ENCODE measurements at regions not wholly inside any gene's neighbourhood (a gene's known extent, or its start where the extent isn't known, plus 50 kb on each side); places are given as distances from the start of the nearest gene placed in this dataset.

- no peaks in the 10 kb centered on the region for H3K27me3 ChIP-seq
- no peaks in the 10 kb centered on the region for H3K9me3 ChIP-seq
- intact Hi-C loops (cut with DNase I): no loop called here
These were observed 340.9 kb downstream of the ALG10 start for GRCh38 chr12:34363050-34363673.

GRCh38 chr12:34368079-34368478 is 345.8 kb downstream of the ALG10 start:
- H3K9me3 ChIP-seq: peaks cover 0 to 3% of the 10 kb centered on the region in 2 donors
- WGBS, 3 donors: 55 to 59% (median 59%) methylated on average over 15 of the region's 15 CpGs
- no peaks in the 10 kb centered on the region for H3K4me1 ChIP-seq (ENCODE audit: insufficient read depth)
- intact Hi-C loops (cut with DNase I): no loop called here
- no peak for DNase-seq
- no peaks in the 10 kb centered on the region for H3K36me3 ChIP-seq
- no peak overlapping the region for H3K4me3 ChIP-seq
- H3K27me3 ChIP-seq: no peaks in the 10 kb centered on the region
- H3K27ac ChIP-seq: no peak overlapping the region
- TF ChIP-seq EP300 (IDR thresholded peaks at IDR 0.05) (no peak), POLR2A (IDR thresholded peaks at IDR 0.05) (no peak), CTCF (IDR thresholded peaks at IDR 0.05) (no peak)

More at GRCh38 chr12:34363050-34363673, 340.9 kb downstream of the ALG10 start:
- no peak for TF ChIP-seq POLR2A (IDR thresholded peaks at IDR 0.05)
- TF ChIP-seq CTCF (IDR thresholded peaks at IDR 0.05): no peak
- TF ChIP-seq EP300 (IDR thresholded peaks at IDR 0.05): no peak
- no peak for DNase-seq
- H3K27ac ChIP-seq: no peak overlapping the region
- H3K4me1 ChIP-seq (ENCODE audit: insufficient read depth): no peaks in the 10 kb centered on the region
- H3K4me3 ChIP-seq: no peak overlapping the region
- WGBS, 3 donors: 55 to 62% (median 58%) methylated on average over 37 to 39 of the region's 39 CpGs
- no peaks in the 10 kb centered on the region for H3K36me3 ChIP-seq

GRCh38 chr12:34371050-34371449 is 348.8 kb downstream of the ALG10 start:
- TF ChIP-seq EP300 (IDR thresholded peaks at IDR 0.05) (no peak), POLR2A (IDR thresholded peaks at IDR 0.05) (no peak), CTCF (IDR thresholded peaks at IDR 0.05) (no peak)
- intact Hi-C loops (cut with DNase I): no loop called here
- Histone ChIP-seq H3K27me3 (no peaks in the 10 kb centered on the region), H3K36me3 (no peaks in the 10 kb centered on the region), H3K4me1 (ENCODE audit: insufficient read depth) (no peaks in the 10 kb centered on the region), H3K27ac (no peak overlapping the region), H3K9me3 (peaks cover 0 to 3% of the 10 kb centered on the region in 2 donors), H3K4me3 (no peak overlapping the region)
- DNase-seq: no peak
- 53 to 64% (median 62%) methylated on average over 17 of the region's 17 CpGs for WGBS, 3 donors

- no peaks in the 10 kb centered on the region for H3K27me3 ChIP-seq
- no peak for DNase-seq
- no peaks in the 10 kb centered on the region for H3K36me3 ChIP-seq
- H3K9me3 ChIP-seq: peaks cover 0 to 3% of the 10 kb centered on the region in 2 donors
- intact Hi-C loops (cut with DNase I): no loop called here
- 53 to 66% (median 59%) methylated on average over 21 of the region's 21 CpGs for WGBS, 3 donors
- no peak for TF ChIP-seq POLR2A (IDR thresholded peaks at IDR 0.05)
- no peak for TF ChIP-seq EP300 (IDR thresholded peaks at IDR 0.05)
- TF ChIP-seq CTCF (IDR thresholded peaks at IDR 0.05): no peak
- H3K27ac ChIP-seq: no peak overlapping the region
- no peak overlapping the region for H3K4me3 ChIP-seq
- H3K4me1 ChIP-seq (ENCODE audit: insufficient read depth): no peaks in the 10 kb centered on the region
These were observed 349.7 kb downstream of the ALG10 start for GRCh38 chr12:34372003-34372402.
